Stimulated activated CD4-positive, alpha-beta T cell treated with anti-CD3 and anti-CD28 coated beads, TNF-alpha, amount 100 ng/mL, for 4 hours (primary cell): ENCODE measurements at regions not wholly inside any gene's neighbourhood (a gene's known extent, or its start where the extent isn't known, plus 50 kb on each side); places are given as distances from the start of the nearest gene placed in this dataset.

Experiments used
- DNase-seq, 3 experiments: peaks; one replicate each; pipeline ENCODE4 v3.0.0-alpha.2; 2020; ENCODE audit warnings: low read depth in 3 of 3

DNA sequence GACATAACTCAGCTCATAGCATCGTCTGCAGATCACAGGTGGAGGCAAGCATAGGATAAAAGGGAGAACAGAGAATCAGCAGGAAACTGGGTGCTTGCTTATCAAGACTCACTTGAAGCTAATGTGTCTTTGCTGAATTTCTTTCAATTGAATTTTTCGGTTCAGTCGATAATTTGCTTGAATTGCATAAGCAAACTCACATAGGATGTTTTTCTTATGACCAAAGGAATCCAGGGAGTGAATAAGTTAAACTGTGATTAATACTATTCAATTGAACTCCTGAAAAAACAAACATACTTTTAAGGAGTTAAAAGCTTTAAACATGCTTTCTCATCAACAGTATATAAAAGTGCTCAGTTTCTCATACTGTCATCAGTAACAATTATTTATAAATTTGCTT is 707.1 kb upstream of the ACVR2A start:
- no peak for DNase-seq

DNA sequence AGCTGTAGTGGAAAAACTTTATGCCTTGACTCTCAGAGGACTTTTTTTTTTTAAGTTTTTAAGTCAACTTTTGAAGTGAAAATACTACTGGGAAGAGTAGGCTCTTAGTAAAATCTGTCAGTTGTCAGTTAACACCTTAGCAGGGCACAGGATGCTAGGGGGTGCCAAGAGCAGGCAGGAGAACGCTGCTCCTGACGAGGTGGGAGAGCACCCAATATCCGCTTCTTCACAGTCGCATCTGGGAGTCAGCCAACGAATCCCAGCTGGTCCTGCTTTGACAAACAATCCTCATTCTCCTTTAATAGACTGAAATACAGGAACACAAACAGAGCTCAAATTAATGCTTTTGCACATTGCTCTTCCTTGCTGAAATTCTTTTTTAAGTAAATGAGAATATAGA is 709.5 kb upstream of the ACVR2A start:
- DNase-seq, result no peak

DNA sequence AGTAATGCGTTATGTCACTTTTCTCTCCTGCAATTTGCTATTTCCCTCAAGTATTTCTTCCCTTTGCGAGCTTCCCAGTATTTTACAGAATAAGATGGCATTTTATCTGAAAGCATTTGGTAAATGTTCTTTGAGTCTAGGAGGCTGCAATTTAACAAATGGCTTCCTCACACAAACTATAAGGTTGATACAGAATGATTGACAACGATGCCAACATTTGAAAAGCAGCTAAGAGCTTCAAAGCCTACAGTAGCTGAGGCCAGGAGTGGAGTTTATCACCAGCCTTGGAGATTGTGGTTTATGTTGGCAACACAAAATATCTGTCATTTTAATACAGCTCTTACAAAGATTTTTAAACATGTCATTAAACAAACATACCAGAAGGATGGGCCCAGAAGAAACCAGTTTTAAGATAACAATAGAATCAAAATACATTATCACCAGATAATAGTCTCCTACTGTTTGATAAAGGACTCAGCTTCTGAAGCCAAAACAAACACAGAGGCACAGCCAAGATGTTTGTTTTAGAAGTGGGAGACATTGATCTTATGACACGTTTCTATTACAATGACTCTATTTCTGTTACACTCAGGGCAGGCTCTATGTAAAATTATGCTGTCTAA is 711.4 kb upstream of the ACVR2A start:
- DNase-seq, result no peak

DNA sequence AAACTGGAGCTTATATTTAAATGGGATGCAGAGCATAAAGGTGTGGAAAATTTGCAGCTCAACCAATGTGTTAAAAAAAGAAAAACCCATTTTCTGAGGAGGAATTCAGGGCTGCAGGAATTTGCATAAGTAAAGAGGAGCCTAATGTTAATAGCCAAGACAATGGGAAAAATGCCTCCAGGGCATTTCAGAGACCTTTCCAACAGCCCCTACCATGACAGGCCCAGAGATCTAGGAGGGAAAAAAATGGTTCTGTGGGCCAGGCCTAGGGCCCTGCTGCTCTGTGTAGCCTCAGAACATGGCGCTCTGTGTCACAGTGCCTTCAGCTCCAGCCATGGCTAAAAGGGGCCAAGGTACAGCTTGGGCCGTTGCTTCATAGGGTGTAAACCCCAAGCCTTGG is 719.7 kb upstream of the ACVR2A start:
- no peak for DNase-seq

DNA sequence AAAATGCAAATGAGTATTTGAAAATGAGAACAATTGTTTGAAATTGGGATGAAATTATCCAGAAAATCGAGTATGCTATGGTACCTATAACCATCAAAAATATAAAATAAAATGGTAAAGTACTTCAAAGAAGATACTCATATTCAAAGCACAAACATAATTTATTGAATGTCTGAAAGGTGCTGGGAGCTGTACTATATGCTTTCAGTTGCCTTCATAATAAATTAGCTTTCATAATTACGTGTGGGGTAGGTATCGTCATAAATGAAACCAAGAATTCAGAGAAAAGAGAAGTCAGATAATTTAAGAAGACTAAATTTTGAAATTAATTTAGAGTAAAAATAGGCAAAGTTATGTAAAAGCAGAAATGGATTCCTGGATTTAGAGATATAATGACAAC is 721.9 kb upstream of the ACVR2A start:
- no peak for DNase-seq

DNA sequence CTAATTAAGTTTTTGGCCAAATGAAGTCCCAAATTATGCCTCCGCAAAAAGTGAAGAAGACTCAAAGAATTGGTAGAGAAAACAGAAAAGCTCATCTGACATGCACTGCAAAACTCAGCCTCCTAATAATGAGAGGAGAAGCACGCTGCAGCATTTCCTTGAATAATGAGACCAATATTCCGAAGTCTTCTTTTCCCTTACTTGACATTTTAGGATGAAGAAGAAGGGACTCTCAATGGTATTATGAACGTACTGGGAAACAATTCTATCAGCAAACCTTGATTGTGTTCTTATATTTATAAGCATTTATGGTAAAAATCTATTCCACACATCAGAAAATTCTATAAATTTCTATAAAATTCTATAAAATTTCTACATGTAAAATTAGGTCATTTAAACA is 733.9 kb upstream of the ACVR2A start:
- DNase-seq, result no peak

DNA sequence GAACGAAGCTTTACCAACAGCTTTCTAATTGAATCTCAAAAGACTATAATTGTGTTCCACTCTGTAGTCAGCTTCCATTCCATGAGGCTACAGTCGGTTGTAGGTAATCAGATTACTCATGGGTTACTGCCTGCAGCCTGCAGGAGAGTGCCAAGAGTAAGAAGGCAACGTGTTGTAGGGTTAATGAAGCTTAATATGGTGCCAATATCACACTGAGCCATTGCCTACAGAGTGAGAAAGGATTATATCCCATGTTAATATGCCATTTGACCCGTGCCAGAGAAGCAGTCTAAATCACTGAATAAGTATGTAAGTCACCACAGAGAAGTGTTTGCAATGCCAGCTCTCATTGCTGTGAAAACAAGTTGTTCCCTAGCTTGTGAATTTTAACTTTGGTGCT is 734.5 kb upstream of the ACVR2A start:
- no peak for DNase-seq

DNA sequence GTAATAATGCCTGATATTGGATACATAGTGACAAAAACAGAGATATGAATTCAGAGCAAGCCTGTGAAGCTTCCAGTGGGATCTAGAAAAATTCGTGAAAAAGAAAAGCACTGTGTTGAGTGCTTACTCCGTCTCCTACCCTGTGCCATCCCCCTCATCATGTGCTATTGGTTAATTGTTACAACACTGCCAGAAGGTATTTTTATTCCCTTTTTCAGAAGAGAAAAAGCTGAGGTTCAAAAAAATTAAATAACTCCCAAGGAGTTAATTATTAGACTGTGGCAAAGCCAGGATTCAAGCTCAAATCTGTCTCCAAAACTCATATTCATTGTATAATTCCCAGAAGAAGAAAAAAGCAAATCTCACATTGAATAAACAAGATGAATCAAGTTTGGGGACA is 735.5 kb upstream of the ACVR2A start:
- DNase-seq, result no peak

DNA sequence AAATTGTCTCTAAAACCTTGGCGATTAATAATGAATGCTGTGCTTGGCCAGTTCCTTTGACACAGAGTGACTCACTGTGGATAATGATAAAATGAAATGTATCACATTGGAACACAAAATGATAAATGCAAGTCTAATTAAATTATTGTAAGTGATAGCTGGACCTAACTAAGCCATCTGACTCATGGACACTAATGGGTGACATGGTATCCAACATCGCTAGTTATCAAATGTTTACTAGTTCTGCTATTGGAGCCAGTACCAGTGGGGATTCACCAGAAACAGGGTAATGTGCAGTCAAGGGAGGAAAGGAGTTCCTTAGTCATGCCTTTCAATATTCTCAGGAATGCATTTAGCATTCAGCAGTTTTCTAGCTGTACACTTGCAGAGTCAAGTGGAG is 736.3 kb upstream of the ACVR2A start:
- DNase-seq, result no peak

DNA sequence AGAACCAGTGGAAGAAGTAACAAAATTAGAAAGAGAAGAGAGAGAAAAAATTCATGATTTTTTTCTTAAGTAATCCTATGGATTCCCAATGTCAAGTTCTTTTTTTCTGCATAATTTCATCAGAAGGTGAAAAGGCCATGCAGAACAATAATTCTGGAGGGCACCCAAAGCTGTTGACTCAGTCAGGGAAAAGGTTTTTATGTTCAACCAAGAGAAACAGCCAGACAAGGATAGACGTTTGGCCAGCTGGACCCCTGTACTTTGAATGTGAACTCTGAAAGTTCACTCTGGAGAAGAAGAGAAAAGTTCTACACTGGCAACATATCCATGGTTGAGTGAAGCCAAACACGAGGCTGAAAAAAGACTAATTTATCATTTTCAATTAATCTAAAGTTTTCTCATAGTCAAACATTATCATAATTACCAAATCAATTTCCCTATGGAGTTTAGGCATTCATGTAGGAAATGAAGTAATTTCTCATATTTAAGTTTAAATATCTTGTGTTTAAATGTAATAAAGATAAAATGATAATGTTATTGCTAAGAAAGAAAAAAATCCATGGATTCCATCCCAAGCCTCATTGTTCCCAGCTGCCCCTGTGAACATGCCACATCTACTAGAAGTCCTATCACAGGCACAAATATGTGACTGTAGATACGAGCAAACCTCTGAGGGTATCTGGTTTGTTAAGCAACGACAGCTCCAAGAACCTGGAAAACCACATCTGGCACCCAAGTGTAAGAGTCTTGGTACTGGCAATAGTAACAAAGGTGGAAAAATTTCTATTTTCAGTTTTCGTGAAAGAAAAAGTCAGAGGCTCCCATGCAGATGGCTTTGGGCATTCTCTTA is 742.7 kb upstream of the ACVR2A start:
- DNase-seq, result no peak

DNA sequence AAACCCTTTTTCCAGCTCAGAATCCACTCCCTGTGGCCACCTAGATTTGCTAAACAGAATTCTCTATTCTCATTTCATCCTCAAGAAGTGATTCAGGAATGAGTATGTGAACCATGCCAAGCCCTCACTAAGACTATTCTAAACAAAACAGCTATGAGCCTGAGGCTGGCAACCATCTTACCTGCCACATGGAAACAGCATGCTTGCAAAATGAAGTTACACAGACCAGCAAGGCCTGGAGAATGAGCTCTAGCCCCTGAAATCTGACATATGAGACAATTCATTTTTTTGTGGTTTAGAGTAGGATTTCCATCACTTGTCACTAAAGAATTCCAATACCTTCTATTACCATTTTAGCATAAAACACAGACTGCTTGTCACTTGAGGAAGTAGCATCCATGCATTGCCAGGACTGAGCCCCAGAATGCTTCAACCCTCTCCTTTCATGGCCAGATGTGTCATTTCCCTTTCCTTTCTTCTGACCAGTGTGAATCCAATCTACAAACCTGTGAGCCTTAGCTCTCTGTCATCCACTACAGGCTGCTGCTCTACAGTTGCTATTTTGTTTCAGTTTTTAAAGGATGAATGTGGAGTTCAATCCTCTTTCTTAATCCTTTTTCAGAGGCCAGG is 744.3 kb upstream of the ACVR2A start:
- DNase-seq, result no peak

DNA sequence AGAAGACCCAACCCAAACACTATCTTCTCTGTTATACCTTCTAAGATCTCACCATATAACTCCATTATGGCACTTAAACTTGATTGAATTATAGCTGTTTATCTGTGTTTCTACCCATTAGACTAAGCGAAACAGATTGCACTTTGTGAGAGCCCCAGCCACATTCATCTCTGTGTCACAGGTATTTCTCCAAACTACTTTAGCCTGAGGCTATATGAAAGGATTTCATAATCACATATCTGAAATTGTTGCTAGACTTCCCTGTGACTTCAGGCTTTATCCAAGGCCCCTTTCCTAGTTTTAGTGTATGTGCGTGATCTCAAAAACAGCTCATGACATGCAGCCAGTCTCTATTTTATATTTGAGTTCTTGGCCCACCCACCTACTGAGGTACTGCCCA is 745.0 kb upstream of the ACVR2A start:
- no peak for DNase-seq

DNA sequence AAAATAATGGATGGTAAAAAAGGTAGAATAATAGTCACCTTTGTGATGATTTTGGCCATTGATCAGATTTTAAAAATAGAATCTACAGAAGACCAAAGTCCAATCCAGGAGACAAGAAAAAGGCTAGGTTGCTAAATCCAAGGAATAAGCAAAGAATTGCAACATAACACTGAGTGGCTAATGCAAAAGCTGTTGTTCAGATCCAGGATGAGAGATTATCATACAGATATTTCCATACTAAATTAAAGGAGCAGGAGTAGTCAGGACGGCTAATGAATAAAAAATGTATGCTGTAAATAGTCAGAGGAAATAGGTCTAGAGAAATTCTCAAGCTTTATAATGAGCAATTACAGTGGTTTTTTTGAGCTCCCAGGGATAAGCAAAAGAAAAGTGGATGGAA is 745.9 kb upstream of the ACVR2A start:
- no peak for DNase-seq

DNA sequence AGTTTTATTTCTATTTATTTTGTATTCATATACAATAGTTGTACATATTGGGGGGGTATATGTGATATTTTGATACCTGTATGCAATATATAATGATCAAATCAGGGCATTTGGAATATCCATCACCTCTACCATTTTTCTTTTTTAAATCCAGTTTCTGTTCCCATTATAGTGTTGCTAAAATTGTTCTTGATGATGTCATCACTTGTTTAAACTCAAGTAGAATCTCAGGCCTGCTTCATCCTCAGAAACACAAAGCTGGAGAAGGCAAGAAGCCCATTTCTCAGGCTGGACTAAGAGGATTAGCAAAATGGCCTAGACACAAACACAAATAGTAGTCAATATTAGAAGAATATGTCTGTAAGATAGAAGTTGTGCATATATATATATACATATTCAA is 747.1 kb upstream of the ACVR2A start:
- no peak for DNase-seq

DNA sequence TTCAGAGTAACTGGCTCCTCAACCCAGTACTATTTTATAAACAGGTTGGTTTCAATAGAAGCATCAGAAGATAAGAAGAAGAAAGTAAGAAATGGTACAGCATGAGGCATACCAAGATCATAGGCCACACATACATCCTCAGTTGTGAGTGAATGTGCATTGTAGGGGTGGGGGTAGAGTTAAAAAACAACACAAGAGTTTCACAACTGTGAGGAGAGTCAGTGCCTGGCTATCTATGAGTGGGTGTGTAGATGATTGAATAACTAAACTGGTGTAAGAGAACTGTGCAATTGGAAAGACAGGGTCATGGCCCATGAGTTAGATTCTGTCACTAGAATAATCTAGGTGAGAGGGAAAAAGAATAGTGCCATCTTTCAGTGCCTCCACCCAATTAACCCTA is 748.2 kb upstream of the ACVR2A start:
- DNase-seq, result no peak

DNA sequence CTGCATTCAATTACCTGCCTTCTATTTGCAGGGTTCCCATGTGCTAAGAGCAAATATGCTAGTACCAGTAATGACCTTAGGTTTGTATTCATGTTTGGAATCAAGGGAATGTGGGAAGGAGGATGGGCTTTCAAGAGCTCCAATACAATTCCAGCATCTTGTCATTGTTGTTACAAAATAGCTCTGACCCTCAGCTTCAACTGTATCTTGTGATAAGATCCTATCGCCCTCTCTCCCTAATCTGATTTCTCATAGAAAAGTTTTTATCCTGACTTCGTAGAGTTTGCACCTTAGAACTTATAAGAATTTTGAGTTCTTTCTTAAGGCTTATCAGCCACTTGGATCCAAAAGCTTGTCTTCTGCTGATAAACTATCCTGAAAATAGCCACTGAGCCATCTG is 749.5 kb upstream of the ACVR2A start:
- DNase-seq, result no peak

DNA sequence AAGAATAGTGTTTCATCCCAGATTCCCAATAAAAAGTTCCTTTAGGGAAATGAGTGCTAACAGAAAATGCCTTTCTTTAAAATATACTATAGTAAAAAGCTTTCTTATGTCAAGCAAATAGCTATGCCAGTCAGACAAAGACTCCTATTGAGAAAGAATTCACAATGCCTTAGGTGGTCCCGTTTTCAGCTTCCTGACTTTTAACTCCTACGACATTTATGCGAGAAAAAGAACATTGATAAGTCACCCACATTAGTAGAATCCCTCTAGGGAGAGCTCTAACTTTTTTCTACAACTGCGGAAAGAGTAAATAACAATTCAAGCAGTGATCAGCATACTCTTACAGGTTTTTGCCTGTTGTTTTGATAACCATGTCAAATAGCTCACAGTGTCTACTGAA is 750.8 kb upstream of the ACVR2A start:
- DNase-seq, result no peak

DNA sequence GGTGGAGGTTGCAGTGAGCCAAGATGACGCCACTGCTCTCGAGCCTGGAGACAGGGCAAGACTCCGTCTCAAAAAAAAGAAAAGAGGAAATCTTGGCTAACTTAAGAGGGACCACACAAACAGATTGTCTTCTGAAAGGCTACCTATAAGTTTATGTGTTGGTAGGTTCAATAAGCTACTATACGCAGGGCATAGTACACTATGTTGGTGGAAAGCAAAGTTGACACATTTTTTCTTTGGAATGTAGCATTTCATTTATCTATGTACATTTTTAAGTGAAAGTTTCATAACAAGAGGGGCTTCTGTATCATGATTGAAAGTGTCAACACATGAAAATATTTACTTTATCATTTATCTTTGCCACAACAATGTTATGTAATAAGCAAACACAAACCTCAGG is 752.6 kb upstream of the ACVR2A start:
- no peak for DNase-seq

DNA sequence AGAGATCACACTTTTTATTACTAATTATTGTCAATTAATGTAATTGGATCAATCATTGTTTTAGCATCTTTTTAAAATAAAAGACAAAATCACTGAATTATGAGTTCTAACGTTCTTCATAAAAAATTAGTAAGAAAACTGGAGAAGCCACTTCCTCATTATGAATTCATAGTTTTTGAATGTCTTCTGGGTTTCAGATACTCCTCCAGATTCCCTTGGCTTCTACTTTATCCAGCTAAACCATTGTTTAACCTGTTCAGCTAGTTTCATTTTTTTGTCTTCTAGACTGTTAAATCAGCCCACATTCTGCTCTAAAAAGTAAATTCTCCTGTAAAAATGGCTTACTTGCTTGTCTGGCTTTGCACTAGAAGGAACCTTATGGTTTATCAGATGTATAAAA is 753.4 kb upstream of the ACVR2A start:
- no peak for DNase-seq

DNA sequence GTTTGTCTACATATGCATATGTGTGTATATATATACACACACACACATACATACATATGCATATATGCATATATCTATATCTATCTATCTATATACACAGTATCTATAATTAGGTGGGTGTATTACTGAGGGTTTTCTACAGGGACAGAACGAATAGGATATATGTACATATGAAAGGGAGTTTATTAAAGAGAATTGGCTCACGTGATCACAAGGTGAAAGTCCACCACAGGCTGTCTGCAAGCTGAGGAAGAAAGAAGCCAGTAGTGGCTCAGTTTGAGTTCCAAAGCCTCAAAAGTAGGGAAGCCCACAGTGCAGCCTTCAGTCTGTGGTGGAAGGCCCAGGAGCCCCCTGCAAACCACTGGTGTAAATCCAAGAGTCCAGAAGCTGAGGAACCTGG is 756.0 kb upstream of the ACVR2A start:
- no peak for DNase-seq

DNA sequence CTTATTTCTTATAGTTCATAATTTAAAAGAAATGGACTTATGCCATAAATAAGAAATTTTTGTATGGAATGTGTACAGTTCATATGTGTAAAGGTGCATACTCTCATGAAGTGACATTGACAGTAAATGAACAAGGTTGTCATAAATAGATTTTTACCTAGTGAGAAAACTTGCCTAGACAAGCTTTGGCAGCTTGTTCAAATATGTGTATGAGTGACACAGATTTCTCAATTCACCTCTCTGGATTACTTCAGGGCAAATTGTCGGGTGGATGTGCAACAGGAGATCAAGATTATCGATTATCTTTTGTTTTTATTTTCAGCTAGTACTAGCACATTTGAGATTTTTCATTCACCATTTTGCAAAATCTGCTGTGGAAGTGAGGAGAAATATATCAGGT is 758.1 kb upstream of the ACVR2A start:
- no peak for DNase-seq

DNA sequence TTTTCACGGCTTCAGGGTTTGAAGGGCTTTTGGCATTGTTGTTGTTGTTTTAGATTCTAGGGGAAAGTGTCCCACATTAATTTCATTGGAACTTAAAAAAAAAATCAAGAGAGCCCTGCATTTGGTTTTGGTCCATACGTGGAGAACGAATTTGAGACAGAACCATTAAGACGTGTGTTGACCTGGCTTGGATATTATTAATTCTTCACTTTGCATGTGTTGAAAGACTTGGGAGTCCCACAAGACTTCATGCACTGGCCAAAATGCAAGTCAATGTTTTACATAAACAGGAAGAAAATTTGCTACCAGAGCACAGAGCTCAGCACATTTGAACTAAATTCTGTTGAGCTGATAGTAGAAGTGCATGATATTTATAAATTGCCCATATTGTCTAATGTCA is 761.2 kb upstream of the ACVR2A start:
- DNase-seq, result no peak

DNA sequence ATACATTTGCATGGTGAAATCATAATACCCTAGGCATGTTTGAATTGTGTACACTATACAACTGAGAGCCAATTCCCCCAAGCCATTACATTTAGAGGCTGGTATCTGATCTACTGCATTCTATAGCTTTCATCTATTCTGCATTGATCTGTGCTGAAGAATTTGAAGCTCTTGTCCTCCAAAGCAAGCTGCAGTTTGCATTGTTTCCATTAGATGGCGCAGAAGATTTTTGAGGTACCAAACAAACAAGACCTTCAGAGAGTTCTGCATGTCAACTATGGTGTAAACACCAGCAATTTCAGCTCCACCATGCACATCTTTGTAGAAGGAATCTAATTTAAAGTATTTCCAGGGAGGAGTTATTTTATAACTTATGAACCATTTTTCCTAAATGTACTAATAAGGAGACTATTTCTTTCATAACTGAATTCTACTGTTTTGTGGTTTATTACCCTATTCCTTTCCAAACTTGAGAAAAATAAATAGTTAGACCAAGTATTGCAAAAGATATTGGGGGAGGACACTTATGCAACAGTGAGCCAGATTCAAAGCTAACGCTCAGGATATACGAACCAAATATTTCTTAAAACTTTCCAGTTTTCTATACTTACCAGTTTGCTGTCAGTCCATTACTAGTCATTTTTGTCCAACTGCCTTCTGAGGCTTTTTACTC is 761.8 kb upstream of the ACVR2A start:
- peak in 2 of 3 experiments; percentile 10 to 31 for DNase-seq
